MM.1S (cell line): ENCODE measurements at regions not wholly inside any gene's neighbourhood (a gene's known extent, or its start where the extent isn't known, plus 50 kb on each side); places are given as distances from the start of the nearest gene placed in this dataset.

ENCODE experiments used
- EZH2 ChIP-seq: fragments of 300-600 bp; sonication (generic); optimal IDR thresholded peaks from 2 replicates; pipeline ENCODE3; 2017; ENCODE audit warnings: low read depth, mild to moderate bottlenecking, antibody characterized with exemption, low read length, mixed read lengths
- EZH2phosphoT487 ChIP-seq: fragments of 300-600 bp; sonication (generic); IDR thresholded peaks from 2 replicates; pipeline ENCODE4 v1.6.1; 2018; ENCODE audit warnings: antibody characterized with exemption, low read length
- TF ChIP-seq, protein P1 (sequence below): fragments of 300-600 bp; sonication (generic); IDR thresholded peaks from 2 replicates; pipeline ENCODE4 v1.5.1; 2016; ENCODE audit warnings: antibody characterized with exemption, low read length, mixed read lengths

DNA sequence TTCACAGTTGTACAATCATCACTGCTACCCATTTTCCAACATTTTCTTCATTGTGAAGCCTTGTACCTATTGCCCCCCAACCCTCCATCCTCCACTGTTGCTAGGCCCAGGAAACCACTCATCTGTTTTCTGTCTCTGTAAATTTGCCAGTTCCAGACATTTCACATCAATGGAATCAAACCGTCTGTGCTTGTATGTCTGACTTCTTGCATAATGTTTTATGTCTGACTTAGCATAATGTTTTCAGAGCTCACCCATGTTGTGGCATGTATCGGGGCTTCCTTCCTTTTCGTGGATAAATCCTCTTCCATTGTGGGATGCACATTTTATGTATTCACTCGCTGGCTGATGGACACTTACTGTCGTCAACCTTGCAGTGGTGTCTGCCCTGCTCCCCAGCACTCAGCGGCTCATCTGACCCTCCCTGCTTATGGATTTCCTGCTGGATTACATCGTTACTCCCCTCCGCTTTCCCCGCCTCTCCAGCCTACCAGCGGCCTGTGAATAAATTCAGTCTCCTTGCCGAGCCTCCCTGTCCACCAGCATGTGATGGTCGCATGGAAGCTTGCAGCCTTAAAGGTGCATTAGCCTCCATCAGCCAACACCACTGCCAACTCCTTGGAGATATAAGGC is 727.6 kb upstream of the TMEM132C start:
- TF ChIP-seq EZH2phosphoT487 = no peak
- TF ChIP-seq, protein P1, sequence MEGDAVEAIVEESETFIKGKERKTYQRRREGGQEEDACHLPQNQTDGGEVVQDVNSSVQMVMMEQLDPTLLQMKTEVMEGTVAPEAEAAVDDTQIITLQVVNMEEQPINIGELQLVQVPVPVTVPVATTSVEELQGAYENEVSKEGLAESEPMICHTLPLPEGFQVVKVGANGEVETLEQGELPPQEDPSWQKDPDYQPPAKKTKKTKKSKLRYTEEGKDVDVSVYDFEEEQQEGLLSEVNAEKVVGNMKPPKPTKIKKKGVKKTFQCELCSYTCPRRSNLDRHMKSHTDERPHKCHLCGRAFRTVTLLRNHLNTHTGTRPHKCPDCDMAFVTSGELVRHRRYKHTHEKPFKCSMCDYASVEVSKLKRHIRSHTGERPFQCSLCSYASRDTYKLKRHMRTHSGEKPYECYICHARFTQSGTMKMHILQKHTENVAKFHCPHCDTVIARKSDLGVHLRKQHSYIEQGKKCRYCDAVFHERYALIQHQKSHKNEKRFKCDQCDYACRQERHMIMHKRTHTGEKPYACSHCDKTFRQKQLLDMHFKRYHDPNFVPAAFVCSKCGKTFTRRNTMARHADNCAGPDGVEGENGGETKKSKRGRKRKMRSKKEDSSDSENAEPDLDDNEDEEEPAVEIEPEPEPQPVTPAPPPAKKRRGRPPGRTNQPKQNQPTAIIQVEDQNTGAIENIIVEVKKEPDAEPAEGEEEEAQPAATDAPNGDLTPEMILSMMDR = no peak
- TF ChIP-seq EZH2 = no peak
